Right atrium auricular region (tissue), 2 donors: ENCODE measurements at regions not wholly inside any gene's neighbourhood (a gene's known extent, or its start where the extent isn't known, plus 50 kb on each side); places are given as distances from the start of the nearest gene placed in this dataset.

Experiments used
- DNase-seq: peaks from one replicate; pipeline ENCODE4 v3.0.0-alpha.2; 2019; ENCODE audit warnings: low spot score
- H3K27ac ChIP-seq, 2 donors: fragments of 200-600 bp; sonication (generic); 1 replicate in 1 of 2; 2 replicates in 1 of 2; pipeline ENCODE4 v1.5.1; 2016 to 2019
- H3K27me3 ChIP-seq, 2 donors: fragments of 200-600 bp; sonication (generic); one replicate each; pipeline versions ENCODE4 v1.5.1 to v1.6.0; 2017 to 2019
- H3K36me3 ChIP-seq: fragments of 200-600 bp; sonication (generic); one replicate; pipeline ENCODE4 v1.5.1; 2016
- H3K4me1 ChIP-seq, 2 donors: fragments of 200-600 bp; sonication (generic); one replicate each; pipeline versions ENCODE4 v1.5.1 to v1.6.0; 2017 to 2019
- H3K4me3 ChIP-seq, 2 donors: fragments of 200-600 bp; sonication (generic); 1 replicate in 1 of 2; 2 replicates in 1 of 2; pipeline ENCODE4 v1.5.1; 2017 to 2019; ENCODE audit warnings: mild to moderate bottlenecking in 1 of 2, moderate library complexity in 1 of 2
- H3K9me3 ChIP-seq, 2 donors: fragments of 200-600 bp; sonication (generic); one replicate each; pipeline ENCODE4 v1.5.1; 2019
- CTCF ChIP-seq, 2 donors: fragments of 200-600 bp; sonication (generic); IDR thresholded peaks; one replicate each; pipeline ENCODE4 v1.5.1; 2019; ENCODE audit warnings: antibody characterized with exemption in 2 of 2

GRCh38 chr18:11400703-11401102 is 208.7 kb upstream of the SLC35G4 start:
- no peak for DNase-seq
- Histone ChIP-seq H3K27me3 (no peaks in the 10 kb centered on the region), H3K36me3 (no peaks in the 10 kb centered on the region), H3K9me3 (no peaks in the 10 kb centered on the region), H3K27ac (no peak overlapping the region), H3K4me1 (no peaks in the 10 kb centered on the region), H3K4me3 (no peak overlapping the region)
- no peak for TF ChIP-seq CTCF (IDR thresholded peaks at IDR 0.05)

- H3K9me3 ChIP-seq = no peaks in the 10 kb centered on the region
- TF ChIP-seq CTCF (IDR thresholded peaks at IDR 0.05) = peak in 1 of 2 donors; percentile 21
- H3K4me3 ChIP-seq = no peak overlapping the region
- no peak for DNase-seq
- H3K27me3 ChIP-seq = no peaks in the 10 kb centered on the region
- no peaks in the 10 kb centered on the region for H3K36me3 ChIP-seq
- no peaks in the 10 kb centered on the region for H3K4me1 ChIP-seq
- H3K27ac ChIP-seq = no peak overlapping the region
Measured at GRCh38 chr18:11398625-11399024, 210.8 kb upstream of the SLC35G4 start.

GRCh38 chr18:11392980-11393885 is 216.2 kb upstream of the SLC35G4 start:
- Histone ChIP-seq H3K27me3 (no peaks in the 10 kb centered on the region), H3K9me3 (no peaks in the 10 kb centered on the region), H3K4me3 (no peak overlapping the region), H3K27ac (no peak overlapping the region), H3K36me3 (no peaks in the 10 kb centered on the region), H3K4me1 (no peaks in the 10 kb centered on the region)
- no peak for TF ChIP-seq CTCF (IDR thresholded peaks at IDR 0.05)
- no peak for DNase-seq

- TF ChIP-seq CTCF (IDR thresholded peaks at IDR 0.05) = no peak
- H3K36me3 ChIP-seq = no peaks in the 10 kb centered on the region
- H3K9me3 ChIP-seq = no peaks in the 10 kb centered on the region
- no peaks in the 10 kb centered on the region for H3K4me1 ChIP-seq
- H3K27ac ChIP-seq = no peak overlapping the region
- no peak overlapping the region for H3K4me3 ChIP-seq
- DNase-seq = no peak
- no peaks in the 10 kb centered on the region for H3K27me3 ChIP-seq
Measured at GRCh38 chr18:11392292-11392691, 217.1 kb upstream of the SLC35G4 start.

- Histone ChIP-seq H3K4me1 (no peaks in the 10 kb centered on the region), H3K4me3 (no peak overlapping the region), H3K27me3 (no peaks in the 10 kb centered on the region), H3K9me3 (no peaks in the 10 kb centered on the region), H3K27ac (no peak overlapping the region), H3K36me3 (no peaks in the 10 kb centered on the region)
- no peak for DNase-seq
- TF ChIP-seq CTCF (IDR thresholded peaks at IDR 0.05) = no peak
Measured at GRCh38 chr18:11391661-11392060, 217.7 kb upstream of the SLC35G4 start.
